CD4-positive, alpha-beta T cell (primary cell): ENCODE measurements at regions not wholly inside any gene's neighbourhood (a gene's known extent, or its start where the extent isn't known, plus 50 kb on each side); places are given as distances from the start of the nearest gene placed in this dataset.

Experiments used
- ATAC-seq: fragments of 200-7000 bp; cut with Tn5 transposase; one replicate; pipeline ENCODE4 v1.10.0; 2022; ENCODE audit warnings: mild to moderate bottlenecking; ENCODE audit not compliant: poor library complexity
- CTCF ChIA-PET: fragments of 350-600 bp; sonication (Branson Sonifier 250); formaldehyde crosslinking; loops from one replicate; lab custom pipeline; 2021; ENCODE audit warnings: antibody characterized with exemption, inconsistent platforms; lab: Charles Lee
- POLR2A ChIA-PET: fragments of 350-600 bp; sonication (Branson Sonifier 250); formaldehyde crosslinking; loops from one replicate; lab custom pipeline; 2021; ENCODE audit warnings: antibody characterized with exemption, inconsistent platforms; lab: Charles Lee
- DNase-seq, 14 experiments: peaks; one replicate each; pipeline ENCODE4 v3.0.0-alpha.2; 2013 to 2020; ENCODE audit warnings: mixed read lengths in 2 of 14
- H3K27ac ChIP-seq, 2 donors: one replicate each; pipeline versions ENCODE4 v1.5.1 to v1.7.0; 2013; ENCODE audit warnings: low read length in 2 of 2, low read depth in 1 of 2, mild to moderate bottlenecking in 1 of 2
- H3K27me3 ChIP-seq, 2 experiments: 1 replicate in 1 of 2; 2 replicates in 1 of 2; pipeline versions ENCODE4 v1.6.1 to v1.7.0; 2013; ENCODE audit warnings: low read length in 2 of 2, control low read depth in 1 of 2, mild to moderate bottlenecking in 1 of 2, moderate library complexity in 1 of 2; ENCODE audit not compliant: insufficient read depth in 2 of 2, control insufficient read depth in 1 of 2
- H3K36me3 ChIP-seq: one replicate; pipeline ENCODE4 v1.6.1; 2013; ENCODE audit warnings: low read length, control low read depth; ENCODE audit not compliant: insufficient read depth
- H3K4me1 ChIP-seq: one replicate; pipeline ENCODE4 v1.6.1; 2013; ENCODE audit warnings: low read length, control low read depth; ENCODE audit not compliant: insufficient read depth
- H3K4me3 ChIP-seq: one replicate; pipeline ENCODE4 v1.5.1; 2013; ENCODE audit warnings: mild to moderate bottlenecking, low read length, moderate library complexity
- H3K9me3 ChIP-seq, 2 experiments: 1 replicate in 1 of 2; 2 replicates in 1 of 2; pipeline versions ENCODE4 v1.6.1 to v1.7.0; 2013; ENCODE audit warnings: low read length in 2 of 2, mild to moderate bottlenecking in 2 of 2, control low read depth in 1 of 2, moderate library complexity in 1 of 2; ENCODE audit not compliant: control insufficient read depth in 1 of 2, insufficient read depth in 1 of 2
- H3K27ac Mint-ChIP-seq: one replicate; pipeline ENCODE4 v1.8.0; 2020; ENCODE audit warnings: mixed read lengths
- H3K27me3 Mint-ChIP-seq: one replicate; pipeline ENCODE4 v1.8.0; 2021; ENCODE audit warnings: mixed read lengths
- H3K36me3 Mint-ChIP-seq: one replicate; pipeline ENCODE4 v1.8.0; 2021; ENCODE audit warnings: low read depth, mixed read lengths
- H3K4me1 Mint-ChIP-seq: one replicate; pipeline ENCODE4 v1.8.0; 2021; ENCODE audit warnings: low read depth, mixed read lengths
- H3K4me3 Mint-ChIP-seq: one replicate; pipeline ENCODE4 v1.8.0; 2020; ENCODE audit warnings: mild to moderate bottlenecking, mixed read lengths
- H3K9me3 Mint-ChIP-seq: one replicate; pipeline ENCODE4 v1.8.0; 2020; ENCODE audit warnings: mixed read lengths
- CTCF ChIP-seq: fragments of 200-600 bp; IDR thresholded peaks from one replicate; pipeline ENCODE4 v1.8.0; 2022; ENCODE audit warnings: antibody characterized with exemption, mild to moderate bottlenecking
- intact Hi-C, 2 experiments: fragments of 100-400 bp; cut with DNase I in 1 of 2; cut with micrococcal nuclease in 1 of 2; formaldehyde crosslinking; loops; one replicate each; pipeline versions ENCODE4 v1.15.1 to v1.9.0; 2023 to 2025; cut with DNase I, micrococcal nuclease

- Mint-ChIP-seq H3K27me3 (peaks cover 22% of the 10 kb centered on the region), H3K27ac (no peak overlapping the region), H3K4me1 (no peaks in the 10 kb centered on the region), H3K4me3 (no peak overlapping the region), H3K9me3 (no peaks in the 10 kb centered on the region), H3K36me3 (no peaks in the 10 kb centered on the region)
- TF ChIP-seq CTCF, result no peak
- Histone ChIP-seq H3K27me3 (peaks cover 4 to 9% of the 10 kb centered on the region in 2 experiments), H3K9me3 (no peaks in the 10 kb centered on the region), H3K36me3 (no peaks in the 10 kb centered on the region), H3K4me3 (no peak overlapping the region), H3K4me1 (no peaks in the 10 kb centered on the region), H3K27ac (no peak overlapping the region)
- POLR2A ChIA-PET, result no interaction called here
- no peak for ATAC-seq
- no peak for DNase-seq
- CTCF ChIA-PET, result no interaction called here
- intact Hi-C loops, result no loop called here
Measured at GRCh38 chr1:30639881-30640452, 83.4 kb downstream of the MATN1 start.

GRCh38 chr1:30638811-30639210 lies 84.6 kb downstream of the MATN1 start:
- Histone ChIP-seq H3K4me3 (no peak overlapping the region), H3K27ac (no peak overlapping the region), H3K27me3 (peaks cover 2 to 9% of the 10 kb centered on the region in 2 experiments), H3K36me3 (no peaks in the 10 kb centered on the region), H3K4me1 (no peaks in the 10 kb centered on the region), H3K9me3 (no peaks in the 10 kb centered on the region)
- no peak for DNase-seq
- Mint-ChIP-seq H3K9me3 (no peaks in the 10 kb centered on the region), H3K36me3 (no peaks in the 10 kb centered on the region), H3K27ac (no peak overlapping the region), H3K4me1 (no peaks in the 10 kb centered on the region), H3K27me3 (peaks cover 16% of the 10 kb centered on the region), H3K4me3 (no peak overlapping the region)
- intact Hi-C loops, result no loop called here
- ATAC-seq, result no peak
- POLR2A ChIA-PET, result no interaction called here
- no peak for TF ChIP-seq CTCF
- CTCF ChIA-PET, result no interaction called here

- Mint-ChIP-seq H3K36me3 (no peaks in the 10 kb centered on the region), H3K27ac (no peak overlapping the region), H3K9me3 (no peaks in the 10 kb centered on the region), H3K4me1 (no peaks in the 10 kb centered on the region), H3K27me3 (peaks cover 9% of the 10 kb centered on the region), H3K4me3 (no peak overlapping the region)
- Histone ChIP-seq H3K9me3 (no peaks in the 10 kb centered on the region), H3K27ac (no peak overlapping the region), H3K4me1 (no peaks in the 10 kb centered on the region), H3K36me3 (no peaks in the 10 kb centered on the region), H3K4me3 (no peak overlapping the region), H3K27me3 (peaks cover 2 to 7% of the 10 kb centered on the region in 2 experiments)
- no peak for TF ChIP-seq CTCF
- ChIA-PET CTCF (no interaction called here), POLR2A (no interaction called here)
- intact Hi-C loops, result no loop called here
- DNase-seq (no peak), ATAC-seq (no peak)
Measured at GRCh38 chr1:30638086-30638485, 85.3 kb downstream of the MATN1 start.
